ENCODE measurements at regions not wholly inside any gene's neighbourhood (a gene's known extent, or its start where the extent isn't known, plus 50 kb on each side); places are given as distances from the start of the nearest gene placed in this dataset.

GRCh38 chr1:75984781-75985180, 52.6 kb upstream of the ASB17 start:
- DNase-seq: no peak

- DNase-seq: no peak
These were observed 53.6 kb upstream of the ASB17 start for GRCh38 chr1:75985827-75986226.

GRCh38 chr1:75986478-75986877, 54.3 kb upstream of the ASB17 start:
- no peak for DNase-seq

- no peak for DNase-seq
These were observed 56.9 kb upstream of the ASB17 start for GRCh38 chr1:75989121-75989520.

- no peak for DNase-seq
These were observed 58.5 kb upstream of the ASB17 start for GRCh38 chr1:75990686-75991085.

- peak; percentile 79 for DNase-seq
These were observed 59.4 kb upstream of the ASB17 start for GRCh38 chr1:75991497-75992114.

GRCh38 chr1:75992312-75992711, 60.1 kb upstream of the ASB17 start:
- no peak for DNase-seq

- DNase-seq: no peak
These were observed 61.5 kb upstream of the ASB17 start for GRCh38 chr1:75993661-75994060.

- DNase-seq: no peak
These were observed 64.0 kb upstream of the ASB17 start for GRCh38 chr1:75996196-75996595.

- no peak for DNase-seq
These were observed 66.8 kb upstream of the ASB17 start for GRCh38 chr1:75999034-75999433.

- no peak for DNase-seq
These were observed 70.6 kb upstream of the ST6GALNAC3 start for GRCh38 chr1:76003946-76004345.

GRCh38 chr1:76005765-76006164, 68.8 kb upstream of the ST6GALNAC3 start:
- DNase-seq: no peak

- peak; percentile 26 for DNase-seq
These were observed 68.3 kb upstream of the ST6GALNAC3 start for GRCh38 chr1:76006234-76006633.

- DNase-seq: no peak
These were observed 63.7 kb upstream of the ST6GALNAC3 start for GRCh38 chr1:76010802-76011201.

GRCh38 chr1:76012341-76013205, 62.0 kb upstream of the ST6GALNAC3 start:
- no peak for DNase-seq

GRCh38 chr1:76013206-76013581, 61.4 kb upstream of the ST6GALNAC3 start:
- no peak for DNase-seq

- DNase-seq: no peak
These were observed 59.0 kb upstream of the ST6GALNAC3 start for GRCh38 chr1:76015478-76016103.

- DNase-seq: no peak
These were observed 56.5 kb upstream of the ST6GALNAC3 start for GRCh38 chr1:76018045-76018444.

- DNase-seq: no peak
These were observed 52.7 kb upstream of the ST6GALNAC3 start for GRCh38 chr1:76021846-76022245.

- DNase-seq: no peak
These were observed 50.7 kb upstream of the ST6GALNAC3 start for GRCh38 chr1:76023669-76024435.

Data from amniotic stem cell (primary cell).